Ovary (tissue), 7 donors: ENCODE measurements at regions not wholly inside any gene's neighbourhood (a gene's known extent, or its start where the extent isn't known, plus 50 kb on each side); places are given as distances from the start of the nearest gene placed in this dataset.

Source experiments
- DNase-seq, 5 donors: peaks; one replicate each; pipeline ENCODE4 v3.0.0-alpha.2; 2019 to 2020
- H3K27ac ChIP-seq, 2 donors: fragments of 200-600 bp; one replicate each; pipeline versions ENCODE4 v1.5.1 to v1.8.0; 2019 to 2022
- H3K27me3 ChIP-seq: fragments of 200-600 bp; one replicate; pipeline ENCODE4 v1.8.0; 2022
- H3K36me3 ChIP-seq: fragments of 200-600 bp; sonication (generic); one replicate; pipeline ENCODE4 v1.5.1; 2019
- H3K4me1 ChIP-seq: one replicate; pipeline ENCODE4 v1.8.1; 2013; ENCODE audit warnings: mild to moderate bottlenecking, moderate library complexity; ENCODE audit not compliant: insufficient read depth
- H3K4me3 ChIP-seq: fragments of 200-600 bp; sonication (generic); one replicate; pipeline ENCODE4 v1.5.1; 2017
- H3K9me3 ChIP-seq, 2 donors: fragments of 200-600 bp in 1 of 2; sonication (generic) in 1 of 2; one replicate each; pipeline versions ENCODE4 v1.5.1 to v1.8.1; 2013 to 2019; ENCODE audit warnings: mild to moderate bottlenecking in 1 of 2, moderate library complexity in 1 of 2
- CTCF ChIP-seq, 3 donors: fragments of 450-650 bp in 2 of 3; fragments of 200-600 bp in 1 of 3; IDR thresholded peaks; one replicate each; pipeline versions ENCODE4 v1.5.1 to v1.8.0; 2016 to 2022; ENCODE audit warnings: antibody characterized with exemption in 3 of 3, mild to moderate bottlenecking in 1 of 3
- EP300 ChIP-seq: sonication (generic); formaldehyde crosslinking; IDR thresholded peaks from one replicate; pipeline ENCODE4 v1.6.1; 2017; ENCODE audit warnings: antibody characterized with exemption
- POLR2A ChIP-seq: fragments of 450-650 bp; IDR thresholded peaks from one replicate; pipeline ENCODE4 v1.6.1; 2017; ENCODE audit warnings: antibody characterized with exemption, mild to moderate bottlenecking, moderate library complexity
- WGBS, 3 donors: extraction: QIAGEN DNeasy Blood & Tissue Kit in 1 of 3; methylation state at CpG; one replicate each; pipeline versions ENCODE4 v1.1.5 to v1.1.7; 2013 to 2017; 5-methylcytosine and 5-hydroxymethylcytosine counted together
- intact Hi-C, 4 donors: fragments of 100-400 bp; cut with DNase I; formaldehyde crosslinking; loops; one replicate each; pipeline versions ENCODE4 v1.11.0 to v1.15.1; 2022 to 2023
- donor health status: DM: no; HTN: no; CAD: no; lungs with moderate emphysema.
- donor health status: DM: no; HTN: no; CAD: no.
- donor health status: Bipolar disorder and iron deficiency.
- donor health status: DM: no; HTN: no; CAD: no.
- donor health status: DM: yes; HTN: yes; CAD: no.

GRCh38 chr7:98514211-98515031, 102.7 kb upstream of the NPTX2 start:
- Histone ChIP-seq H3K4me3 (no peak overlapping the region), H3K4me1 (no peaks in the 10 kb centered on the region), H3K9me3 (no peaks in the 10 kb centered on the region), H3K36me3 (no peaks in the 10 kb centered on the region), H3K27ac (no peak overlapping the region), H3K27me3 (no peaks in the 10 kb centered on the region)
- 64 to 81% (median 71%) methylated on average over 16 of the region's 16 CpGs for WGBS, 3 donors
- no peak for DNase-seq
- no peak for TF ChIP-seq POLR2A
- TF ChIP-seq EP300, result no peak
- TF ChIP-seq CTCF (IDR thresholded peaks at IDR 0.05), result no peak
- intact Hi-C loops, result no loop called here

- no peak overlapping the region for H3K4me3 ChIP-seq
- WGBS, 3 donors, result 83 to 94% (median 90%) methylated on average over 5 of the region's 5 CpGs
- H3K27ac ChIP-seq, result no peak overlapping the region
- no peak for TF ChIP-seq POLR2A
- intact Hi-C loops, result no loop called here
- H3K27me3 ChIP-seq, result no peaks in the 10 kb centered on the region
- DNase-seq, result no peak
- H3K36me3 ChIP-seq, result no peaks in the 10 kb centered on the region
- H3K9me3 ChIP-seq, result no peaks in the 10 kb centered on the region
- H3K4me1 ChIP-seq, result no peaks in the 10 kb centered on the region
Measured at GRCh38 chr7:98511175-98511574, 105.9 kb upstream of the NPTX2 start.

- Histone ChIP-seq H3K4me3 (no peak overlapping the region), H3K9me3 (no peaks in the 10 kb centered on the region), H3K27ac (no peak overlapping the region), H3K27me3 (no peaks in the 10 kb centered on the region), H3K4me1 (no peaks in the 10 kb centered on the region), H3K36me3 (no peaks in the 10 kb centered on the region)
- no peak for TF ChIP-seq EP300
- TF ChIP-seq CTCF (IDR thresholded peaks at IDR 0.05), result no peak
- no peak for TF ChIP-seq POLR2A
- DNase-seq, result no peak
- 51 to 60% (median 59%) methylated on average over 6 of the region's 6 CpGs for WGBS, 3 donors
- intact Hi-C loops, result no loop called here
Measured at GRCh38 chr7:98509836-98510235, 107.2 kb upstream of the NPTX2 start.

GRCh38 chr7:98506471-98506870, 105.6 kb upstream of the BAIAP2L1 start:
- WGBS, 3 donors, result 72 to 80% (median 79%) methylated on average over 2 of the region's 2 CpGs
- no peaks in the 10 kb centered on the region for H3K27me3 ChIP-seq
- no peak for DNase-seq
- TF ChIP-seq EP300, result no peak
- no peak for TF ChIP-seq POLR2A
- no peak for TF ChIP-seq CTCF (IDR thresholded peaks at IDR 0.05)
- H3K4me1 ChIP-seq, result no peaks in the 10 kb centered on the region
- no peak overlapping the region for H3K4me3 ChIP-seq
- H3K36me3 ChIP-seq, result no peaks in the 10 kb centered on the region
- no peak overlapping the region for H3K27ac ChIP-seq
- intact Hi-C loops, result no loop called here
- no peaks in the 10 kb centered on the region for H3K9me3 ChIP-seq

- intact Hi-C loops, result no loop called here
- H3K27me3 ChIP-seq, result no peaks in the 10 kb centered on the region
- DNase-seq, result no peak
- H3K4me1 ChIP-seq, result no peaks in the 10 kb centered on the region
- TF ChIP-seq CTCF (IDR thresholded peaks at IDR 0.05) (no peak), POLR2A (no peak), EP300 (no peak)
- peaks cover 0 to 14% of the 10 kb centered on the region in 2 donors for H3K9me3 ChIP-seq
- WGBS, 3 donors, result 27 to 40% (median 32%) methylated on average over 6 of the region's 6 CpGs
- no peak overlapping the region for H3K4me3 ChIP-seq
- H3K36me3 ChIP-seq, result no peaks in the 10 kb centered on the region
- no peak overlapping the region for H3K27ac ChIP-seq
Measured at GRCh38 chr7:98500764-98501163, 99.9 kb upstream of the BAIAP2L1 start.
